SK-MEL-5 (cell line): ENCODE measurements at regions not wholly inside any gene's neighbourhood (a gene's known extent, or its start where the extent isn't known, plus 50 kb on each side); places are given as distances from the start of the nearest gene placed in this dataset.
"Not testable (repeated sequence)": the region's sequence is repeated elsewhere in the genome, so short reads cannot be mapped to it uniquely, and the experiment has no call there.

ENCODE experiments used
- DNase-seq: peaks from one replicate; pipeline ENCODE4 v3.0.0-alpha.2; 2016; ENCODE audit warnings: low read depth, low spot score
- in situ Hi-C: cut with HindIII; loops from 2 replicates; pipeline ENCODE4 v1.10.0; 2016; ENCODE audit warnings: low sequenced_read_pairs, high pct_unique_total_duplicates, low pct_unique_long_range_greater_than_20kb

- in situ Hi-C loops, result no loop called here
Observed at GRCh38 chr5:62824936-62825335, 246.3 kb downstream of the LRRC70 start.

GRCh38 chr5:62817043-62817442 is 238.4 kb downstream of the LRRC70 start:
- peak; percentile 44 for DNase-seq
- in situ Hi-C loops, result not testable (repeated sequence)

More at GRCh38 chr5:62824936-62825335, 246.3 kb downstream of the LRRC70 start:
- no peak for DNase-seq

GRCh38 chr5:62814991-62815390 is 236.4 kb downstream of the LRRC70 start:
- in situ Hi-C loops, result no loop called here

GRCh38 chr5:62812621-62813255 is 234.1 kb downstream of the LRRC70 start:
- in situ Hi-C loops, result no loop called here

More at GRCh38 chr5:62814991-62815390, 236.4 kb downstream of the LRRC70 start:
- DNase-seq, result no peak

GRCh38 chr5:62804819-62805218 is 226.2 kb downstream of the LRRC70 start:
- DNase-seq, in situ Hi-C loops: not testable (repeated sequence)

More at GRCh38 chr5:62812621-62813255, 234.1 kb downstream of the LRRC70 start:
- no peak for DNase-seq

- in situ Hi-C loops, result no loop called here
- DNase-seq, result no peak
Observed at GRCh38 chr5:62795926-62796325, 217.3 kb downstream of the LRRC70 start.

GRCh38 chr5:62794456-62794855 is 215.8 kb downstream of the LRRC70 start:
- in situ Hi-C loops, result no loop called here

GRCh38 chr5:62791059-62791458 is 212.4 kb downstream of the LRRC70 start:
- peak; percentile 52 for DNase-seq
- in situ Hi-C loops, result no loop called here

More at GRCh38 chr5:62794456-62794855, 215.8 kb downstream of the LRRC70 start:
- DNase-seq, result no peak

- DNase-seq, result no peak
- in situ Hi-C loops, result no loop called here
Observed at GRCh38 chr5:62790348-62790747, 211.7 kb downstream of the LRRC70 start.

GRCh38 chr5:62786099-62786498 is 207.5 kb downstream of the LRRC70 start:
- DNase-seq, result no peak
- in situ Hi-C loops, result no loop called here

- in situ Hi-C loops, result no loop called here
- DNase-seq, result no peak
Observed at GRCh38 chr5:62785588-62785987, 207.0 kb downstream of the LRRC70 start.

GRCh38 chr5:62783374-62784057 is 204.9 kb downstream of the LRRC70 start:
- in situ Hi-C loops, result no loop called here

GRCh38 chr5:62780888-62781287 is 202.3 kb downstream of the LRRC70 start:
- peak; percentile 58 for DNase-seq
- in situ Hi-C loops, result no loop called here

More at GRCh38 chr5:62783374-62784057, 204.9 kb downstream of the LRRC70 start:
- DNase-seq, result no peak

GRCh38 chr5:62780230-62780629 is 201.6 kb downstream of the LRRC70 start:
- in situ Hi-C loops, result no loop called here
- DNase-seq, result no peak

- in situ Hi-C loops, result no loop called here
- DNase-seq, result peak; percentile 79
Observed at GRCh38 chr5:62779010-62779422, 200.4 kb downstream of the LRRC70 start.

- in situ Hi-C loops, result no loop called here
- no peak for DNase-seq
Observed at GRCh38 chr5:62778316-62779009, 199.8 kb downstream of the LRRC70 start.

- in situ Hi-C loops, DNase-seq: not testable (repeated sequence)
Observed at GRCh38 chr5:62777081-62777480, 198.5 kb downstream of the LRRC70 start.

GRCh38 chr5:62776592-62776991 is 198.0 kb downstream of the LRRC70 start:
- DNase-seq, in situ Hi-C loops: not testable (repeated sequence)
